Tibial nerve (tissue), 4 donors: ENCODE measurements at regions not wholly inside any gene's neighbourhood (a gene's known extent, or its start where the extent isn't known, plus 50 kb on each side); places are given as distances from the start of the nearest gene placed in this dataset.
A peak's percentile ranks its signal among the peaks of the same experiment; 100 is the strongest.

Experiments
- DNase-seq, 2 donors: peaks; one replicate each; pipeline ENCODE4 v3.0.0-alpha.2; 2019; ENCODE audit warnings: low spot score in 2 of 2
- H3K27ac ChIP-seq, 4 donors: fragments of 200-600 bp; sonication (generic) in 3 of 4; one replicate each; pipeline ENCODE4 v1.5.1; 2017 to 2019; ENCODE audit warnings: mild to moderate bottlenecking in 1 of 4
- H3K27me3 ChIP-seq, 2 donors: fragments of 200-600 bp; sonication (generic) in 1 of 2; one replicate each; pipeline versions ENCODE4 v1.5.1 to v1.6.0; 2017 to 2019
- H3K36me3 ChIP-seq, 3 donors: fragments of 200-600 bp; sonication (generic); one replicate each; pipeline ENCODE4 v1.5.1; 2018 to 2019
- H3K4me1 ChIP-seq, 4 donors: fragments of 200-600 bp; sonication (generic) in 3 of 4; one replicate each; pipeline ENCODE4 v1.5.1; 2017 to 2019
- H3K4me3 ChIP-seq, 4 donors: fragments of 200-600 bp; sonication (generic) in 3 of 4; one replicate each; pipeline ENCODE4 v1.5.1; 2017 to 2019; ENCODE audit warnings: mild to moderate bottlenecking in 1 of 4, moderate library complexity in 1 of 4
- H3K9me3 ChIP-seq, 4 donors: fragments of 200-600 bp; sonication (generic) in 3 of 4; one replicate each; pipeline ENCODE4 v1.5.1; 2017 to 2019
- CTCF ChIP-seq, 5 experiments: fragments of 200-600 bp in 3 of 5; fragments of 450-650 bp in 2 of 5; sonication (generic) in 3 of 5; IDR thresholded peaks; one replicate each; pipeline ENCODE4 v1.5.1; 2016 to 2019; ENCODE audit warnings: antibody characterized with exemption in 5 of 5, mild to moderate bottlenecking in 3 of 5, moderate library complexity in 2 of 5
- EP300 ChIP-seq, 2 donors: sonication (generic); formaldehyde crosslinking; IDR thresholded peaks; one replicate each; pipeline ENCODE4 v1.6.1; 2017; ENCODE audit warnings: antibody characterized with exemption in 2 of 2, mild to moderate bottlenecking in 1 of 2
- POLR2A ChIP-seq, 2 donors: fragments of 450-650 bp; IDR thresholded peaks; one replicate each; pipeline ENCODE4 v1.6.1; 2017; ENCODE audit warnings: antibody characterized with exemption in 2 of 2, mild to moderate bottlenecking in 2 of 2, moderate library complexity in 2 of 2
- WGBS, 2 donors: methylation state at CpG; one replicate each; pipeline ENCODE4 v1.1.5; 2018; 5-methylcytosine and 5-hydroxymethylcytosine counted together

- no peak for DNase-seq
- TF ChIP-seq CTCF (IDR thresholded peaks at IDR 0.05), result no peak
- no peak for TF ChIP-seq EP300 (IDR thresholded peaks at IDR 0.05)
- TF ChIP-seq POLR2A (IDR thresholded peaks at IDR 0.05), result no peak
- H3K27ac ChIP-seq, result no peak overlapping the region
- no peaks in the 10 kb centered on the region for H3K9me3 ChIP-seq
- 64 to 67% methylated on average over 6 of the region's 6 CpGs for WGBS, 2 donors
- no peaks in the 10 kb centered on the region for H3K36me3 ChIP-seq
- no peaks in the 10 kb centered on the region for H3K27me3 ChIP-seq
- H3K4me1 ChIP-seq, result peaks cover 0 to 20% (median 5%) of the 10 kb centered on the region in 4 donors
- H3K4me3 ChIP-seq, result no peak overlapping the region
Observed at GRCh38 chr5:56459394-56460194, 226.5 kb upstream of the ANKRD55 start.

- DNase-seq, result peak in 1 of 2 donors; percentile 57
- Histone ChIP-seq H3K9me3 (no peaks in the 10 kb centered on the region), H3K36me3 (no peaks in the 10 kb centered on the region), H3K27me3 (no peaks in the 10 kb centered on the region), H3K27ac (peak overlapping the region in 2 of 4 donors; percentile 3 to 22), H3K4me3 (no peak overlapping the region), H3K4me1 (peaks cover 0 to 20% (median 5%) of the 10 kb centered on the region in 4 donors)
- TF ChIP-seq CTCF (IDR thresholded peaks at IDR 0.05) (no peak), EP300 (IDR thresholded peaks at IDR 0.05) (peak in 1 of 2 donors; percentile 30)
- 53 to 55% methylated on average over 8 of the region's 8 CpGs for WGBS, 2 donors
Observed at GRCh38 chr5:56457887-56458812, 225.0 kb upstream of the ANKRD55 start.

- TF ChIP-seq POLR2A (IDR thresholded peaks at IDR 0.05) (no peak), EP300 (IDR thresholded peaks at IDR 0.05) (no peak), CTCF (IDR thresholded peaks at IDR 0.05) (no peak)
- H3K9me3 ChIP-seq, result no peaks in the 10 kb centered on the region
- no peaks in the 10 kb centered on the region for H3K36me3 ChIP-seq
- no peak for DNase-seq
- no peak overlapping the region for H3K27ac ChIP-seq
- WGBS, 2 donors, result 85 to 88% methylated on average over 4 of the region's 4 CpGs
- H3K27me3 ChIP-seq, result no peaks in the 10 kb centered on the region
- H3K4me3 ChIP-seq, result no peak overlapping the region
- peaks cover 0 to 29% (median 5%) of the 10 kb centered on the region in 4 donors for H3K4me1 ChIP-seq
Observed at GRCh38 chr5:56456002-56456401, 222.9 kb upstream of the ANKRD55 start.

GRCh38 chr5:56455417-56455816, 222.3 kb upstream of the ANKRD55 start:
- peaks cover 0 to 27% (median 2%) of the 10 kb centered on the region in 4 donors for H3K4me1 ChIP-seq
- TF ChIP-seq EP300 (IDR thresholded peaks at IDR 0.05) (no peak), POLR2A (IDR thresholded peaks at IDR 0.05) (no peak), CTCF (IDR thresholded peaks at IDR 0.05) (no peak)
- no peaks in the 10 kb centered on the region for H3K27me3 ChIP-seq
- no peaks in the 10 kb centered on the region for H3K9me3 ChIP-seq
- H3K4me3 ChIP-seq, result no peak overlapping the region
- no peaks in the 10 kb centered on the region for H3K36me3 ChIP-seq
- no peak for DNase-seq
- H3K27ac ChIP-seq, result no peak overlapping the region
- WGBS, 2 donors, result 84 to 90% methylated on average over 4 of the region's 4 CpGs
